ENCODE measurements at regions not wholly inside any gene's neighbourhood (a gene's known extent, or its start where the extent isn't known, plus 50 kb on each side); places are given as distances from the start of the nearest gene placed in this dataset.

DNA sequence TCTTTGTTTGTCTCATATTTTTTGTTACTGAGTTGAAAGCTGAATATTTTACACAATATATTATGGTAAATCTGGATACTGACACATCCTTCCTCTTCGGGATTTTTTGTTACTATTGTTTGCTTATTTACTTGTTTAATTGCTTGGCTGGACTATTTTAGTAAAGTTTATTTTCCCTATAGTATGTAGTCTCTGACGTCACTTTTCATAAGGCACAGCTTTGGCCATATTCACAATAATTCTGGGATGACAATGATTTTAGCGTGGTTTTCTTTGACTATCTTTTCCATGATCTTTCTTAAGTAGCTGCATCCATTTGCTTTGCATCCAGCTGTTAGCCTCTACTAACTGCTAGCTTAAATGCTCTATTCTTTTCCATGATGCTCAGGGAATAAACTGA, 552.4 kb downstream of the VGLL3 start:
- TF ChIP-seq POLR2A (IDR thresholded peaks at IDR 0.05): no peak
- WGBS, 2 donors: 87 to 93% methylated on average over 3 of the region's 3 CpGs
- Histone ChIP-seq H3K4me3 (no peak overlapping the region), H3K27ac (no peak overlapping the region), H3K36me3 (ENCODE audit: low read depth, missing control alignments) (no peaks in the 10 kb centered on the region), H3K4me1 (no peaks in the 10 kb centered on the region), H3K9me3 (no peaks in the 10 kb centered on the region), H3K27me3 (no peaks in the 10 kb centered on the region)
- intact Hi-C loops (cut with DNase I; ENCODE audit: low total_unique reads): no loop called here
- DNase-seq: no peak

DNA sequence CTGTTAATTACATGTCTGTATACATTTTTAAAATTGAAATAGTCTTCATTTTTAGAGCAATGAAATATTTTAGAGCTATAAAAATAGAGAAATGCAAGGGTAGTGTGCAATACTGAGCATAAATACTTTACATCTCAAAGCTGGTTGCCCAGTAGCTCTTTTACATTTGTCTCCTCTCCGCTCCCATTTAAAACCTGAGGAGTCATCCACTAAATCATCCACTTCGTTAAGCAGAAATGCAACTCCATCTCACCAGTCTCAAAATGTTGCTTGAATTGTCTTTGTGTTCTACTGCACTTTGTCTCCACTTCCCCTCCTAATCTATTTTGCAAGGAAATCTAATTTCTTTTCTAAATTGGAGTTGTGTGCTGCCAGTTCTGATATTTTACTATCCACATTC, 563.6 kb downstream of the VGLL3 start:
- Histone ChIP-seq H3K4me1 (no peaks in the 10 kb centered on the region), H3K27ac (no peak overlapping the region), H3K9me3 (no peaks in the 10 kb centered on the region), H3K27me3 (no peaks in the 10 kb centered on the region), H3K36me3 (ENCODE audit: low read depth, missing control alignments) (no peaks in the 10 kb centered on the region), H3K4me3 (no peak overlapping the region)
- DNase-seq: no peak
- WGBS, 2 donors: 69 to 71% methylated on average over 2 of the region's 2 CpGs
- intact Hi-C loops (cut with DNase I; ENCODE audit: low total_unique reads): no loop called here
- TF ChIP-seq POLR2A (IDR thresholded peaks at IDR 0.05): no peak
- TF ChIP-seq, protein P1, sequence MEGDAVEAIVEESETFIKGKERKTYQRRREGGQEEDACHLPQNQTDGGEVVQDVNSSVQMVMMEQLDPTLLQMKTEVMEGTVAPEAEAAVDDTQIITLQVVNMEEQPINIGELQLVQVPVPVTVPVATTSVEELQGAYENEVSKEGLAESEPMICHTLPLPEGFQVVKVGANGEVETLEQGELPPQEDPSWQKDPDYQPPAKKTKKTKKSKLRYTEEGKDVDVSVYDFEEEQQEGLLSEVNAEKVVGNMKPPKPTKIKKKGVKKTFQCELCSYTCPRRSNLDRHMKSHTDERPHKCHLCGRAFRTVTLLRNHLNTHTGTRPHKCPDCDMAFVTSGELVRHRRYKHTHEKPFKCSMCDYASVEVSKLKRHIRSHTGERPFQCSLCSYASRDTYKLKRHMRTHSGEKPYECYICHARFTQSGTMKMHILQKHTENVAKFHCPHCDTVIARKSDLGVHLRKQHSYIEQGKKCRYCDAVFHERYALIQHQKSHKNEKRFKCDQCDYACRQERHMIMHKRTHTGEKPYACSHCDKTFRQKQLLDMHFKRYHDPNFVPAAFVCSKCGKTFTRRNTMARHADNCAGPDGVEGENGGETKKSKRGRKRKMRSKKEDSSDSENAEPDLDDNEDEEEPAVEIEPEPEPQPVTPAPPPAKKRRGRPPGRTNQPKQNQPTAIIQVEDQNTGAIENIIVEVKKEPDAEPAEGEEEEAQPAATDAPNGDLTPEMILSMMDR (IDR thresholded peaks at IDR 0.05): no peak

DNA sequence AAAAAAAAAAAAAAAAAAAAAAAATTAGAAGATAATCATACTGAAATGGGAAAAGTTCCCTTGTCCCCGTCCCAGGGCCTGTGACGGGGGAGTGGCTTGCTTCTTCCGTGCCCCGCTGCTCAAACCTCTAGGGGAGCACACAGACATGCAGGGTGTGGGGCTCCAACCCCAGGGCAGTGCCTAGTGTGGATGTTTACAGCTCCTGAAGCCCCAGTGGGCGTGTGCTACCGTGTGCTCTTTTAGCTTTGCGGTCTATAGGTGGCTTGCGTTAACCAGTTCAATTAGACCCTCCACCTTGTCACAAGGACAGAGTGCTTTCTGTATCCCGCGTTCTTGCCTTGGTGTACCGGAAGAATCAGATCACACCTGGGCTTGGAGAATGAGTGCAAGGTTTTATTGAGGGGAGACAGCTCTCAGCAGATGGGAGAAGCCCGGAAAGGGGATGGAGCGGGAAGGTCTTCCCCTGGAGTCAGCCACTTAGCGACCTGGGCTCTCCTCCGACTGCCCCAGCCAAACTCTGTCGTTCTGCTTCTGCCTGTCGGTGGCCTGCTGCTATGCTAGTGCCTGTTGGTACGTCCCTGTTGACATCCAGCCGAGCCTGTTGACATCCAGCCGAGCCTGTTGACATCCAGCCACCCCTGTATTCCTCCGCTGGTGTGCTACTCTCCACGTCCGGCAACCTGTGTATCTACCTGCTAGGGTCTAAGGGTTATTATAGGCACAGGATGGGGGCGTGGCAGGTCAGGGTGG, 569.8 kb downstream of the VGLL3 start:
- no peak for DNase-seq
- H3K27ac ChIP-seq: no peak overlapping the region
- 67 to 76% methylated on average over 24 of the region's 24 CpGs for WGBS, 2 donors
- TF ChIP-seq, protein P1 (IDR thresholded peaks at IDR 0.05): no peak
- no peak for TF ChIP-seq POLR2A (IDR thresholded peaks at IDR 0.05)
- no peaks in the 10 kb centered on the region for H3K9me3 ChIP-seq
- no peaks in the 10 kb centered on the region for H3K4me1 ChIP-seq
- peak overlapping the region in 1 of 2 donors; percentile 25 for H3K4me3 ChIP-seq
- H3K36me3 ChIP-seq (ENCODE audit: low read depth, missing control alignments): no peaks in the 10 kb centered on the region
- intact Hi-C loops (cut with DNase I; ENCODE audit: low total_unique reads): no loop called here
- no peaks in the 10 kb centered on the region for H3K27me3 ChIP-seq

DNA sequence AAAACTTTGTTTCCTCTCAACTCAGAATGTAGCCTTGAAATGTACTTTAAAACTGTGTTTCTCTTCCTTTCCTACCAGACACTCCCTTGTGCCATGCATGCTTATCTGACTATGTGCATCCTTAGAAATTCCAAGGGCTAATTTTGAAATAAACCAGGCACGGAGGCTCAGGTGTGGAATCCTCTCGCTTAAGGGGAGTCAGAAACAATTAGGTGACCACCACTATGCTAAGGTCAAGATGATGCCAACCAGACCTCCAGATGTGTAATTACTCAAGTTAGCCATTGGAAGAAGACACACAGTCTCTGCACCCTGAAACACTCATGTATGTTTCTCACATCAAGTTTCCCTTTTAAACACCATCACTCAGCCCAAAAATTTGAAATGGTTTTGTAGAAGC, 572.1 kb downstream of the VGLL3 start:
- no peak for TF ChIP-seq POLR2A (IDR thresholded peaks at IDR 0.05)
- TF ChIP-seq, protein P1 (IDR thresholded peaks at IDR 0.05): no peak
- no peaks in the 10 kb centered on the region for H3K27me3 ChIP-seq
- no peak overlapping the region for H3K4me3 ChIP-seq
- H3K9me3 ChIP-seq: no peaks in the 10 kb centered on the region
- no peak overlapping the region for H3K27ac ChIP-seq
- no peak for DNase-seq
- intact Hi-C loops (cut with DNase I; ENCODE audit: low total_unique reads): no loop called here
- WGBS, 2 donors: 42 to 55% methylated on average over 2 of the region's 2 CpGs
- no peaks in the 10 kb centered on the region for H3K36me3 ChIP-seq (ENCODE audit: low read depth, missing control alignments)
- H3K4me1 ChIP-seq: no peaks in the 10 kb centered on the region

DNA sequence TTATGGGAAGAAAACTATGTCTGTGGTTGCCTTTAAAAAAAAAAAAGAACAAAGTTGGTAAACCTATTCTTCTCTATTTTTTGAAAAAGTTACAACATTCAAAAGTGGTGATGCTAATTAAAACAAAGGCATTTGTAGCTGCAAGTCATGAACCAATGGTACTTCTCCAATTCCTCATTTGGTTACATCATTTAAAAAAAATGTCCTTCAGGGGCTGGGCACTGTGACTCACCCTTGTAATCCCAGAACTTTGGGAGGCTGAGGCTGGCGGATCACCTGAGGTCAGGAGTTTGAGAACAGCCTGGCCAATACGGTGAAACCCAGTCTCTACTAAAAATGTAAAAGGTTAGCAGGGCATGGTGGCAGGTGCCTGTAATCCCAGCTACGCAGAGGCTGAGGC, 574.6 kb downstream of the VGLL3 start:
- no peak for DNase-seq
- TF ChIP-seq, protein P1 (IDR thresholded peaks at IDR 0.05): no peak
- no peak for TF ChIP-seq POLR2A (IDR thresholded peaks at IDR 0.05)
- WGBS, 2 donors: 89 to 93% methylated on average over 3 of the region's 3 CpGs
- no peaks in the 10 kb centered on the region for H3K27me3 ChIP-seq
- H3K36me3 ChIP-seq (ENCODE audit: low read depth, missing control alignments): no peaks in the 10 kb centered on the region
- no peaks in the 10 kb centered on the region for H3K9me3 ChIP-seq
- no peak overlapping the region for H3K4me3 ChIP-seq
- intact Hi-C loops (cut with DNase I; ENCODE audit: low total_unique reads): no loop called here
- no peak overlapping the region for H3K27ac ChIP-seq
- no peaks in the 10 kb centered on the region for H3K4me1 ChIP-seq

Measured in testis (tissue), 2 donors.